Spleen (tissue), 7 donors: ENCODE measurements at regions not wholly inside any gene's neighbourhood (a gene's known extent, or its start where the extent isn't known, plus 50 kb on each side); places are given as distances from the start of the nearest gene placed in this dataset.

Experiments
- CTCF ChIP-seq, 11 experiments: fragments of 200-600 bp in 7 of 11; fragments of 450-650 bp in 4 of 11; sonication (generic) in 4 of 11; IDR thresholded peaks in 8 of 11; conservative IDR thresholded peaks in 3 of 11; 1 replicate in 7 of 11; 2 replicates in 4 of 11; pipeline versions ENCODE4 v1.4.0 to v1.8.0; 2016 to 2021; ENCODE audit warnings: antibody characterized with exemption in 11 of 11, inconsistent platforms in 4 of 11, mild to moderate bottlenecking in 1 of 11
- POLR2A ChIP-seq, 3 donors: fragments of 450-650 bp; IDR thresholded peaks; one replicate each; pipeline ENCODE4 v1.5.1; 2017; ENCODE audit warnings: antibody characterized with exemption in 3 of 3, mild to moderate bottlenecking in 1 of 3
- POLR2AphosphoS5 ChIP-seq, 3 donors: sonication (generic); formaldehyde crosslinking; IDR thresholded peaks; one replicate each; pipeline ENCODE4 v1.5.1; 2017; ENCODE audit warnings: antibody characterized with exemption in 3 of 3
- donor health status: DM: no; HTN: no; CAD: no; lungs with moderate emphysema.
- donor health status: DM: no; HTN: no; CAD: no.
- donor health status: DM: no; HTN: no; CAD: no.

- TF ChIP-seq CTCF (IDR thresholded peaks at IDR 0.05 in 8 of 11, conservative IDR thresholded peaks at IDR 0.05 in 3 of 11) (no peak), POLR2AphosphoS5 (IDR thresholded peaks at IDR 0.05) (no peak), POLR2A (IDR thresholded peaks at IDR 0.05) (no peak)
Measured at GRCh38 chr3:193118907-193119306, 122.1 kb upstream of the PLAAT1 start.
